Stimulated activated CD4-positive, alpha-beta T cell treated with anti-CD3 and anti-CD28 coated beads, Interleukin-1b, Interleukin-23, amount 100 ng/mL, for 48 hours (primary cell): ENCODE measurements at regions not wholly inside any gene's neighbourhood (a gene's known extent, or its start where the extent isn't known, plus 50 kb on each side); places are given as distances from the start of the nearest gene placed in this dataset.

ENCODE experiments used
- DNase-seq: peaks from one replicate; pipeline ENCODE4 v3.0.0-alpha.2; 2020

GRCh38 chr3:24598695-24599470 is 104.2 kb upstream of the THRB start:
- DNase-seq: no peak

GRCh38 chr3:24601066-24601939 is 106.7 kb upstream of the THRB start:
- no peak for DNase-seq

GRCh38 chr3:24604215-24604614 is 109.6 kb upstream of the THRB start:
- no peak for DNase-seq

- DNase-seq: no peak
Measured at GRCh38 chr3:24605511-24606028, 110.9 kb upstream of the THRB start.

- DNase-seq: no peak
Measured at GRCh38 chr3:24607281-24607680, 112.6 kb upstream of the THRB start.

- no peak for DNase-seq
Measured at GRCh38 chr3:24608701-24609390, 114.2 kb upstream of the THRB start.

GRCh38 chr3:24614359-24614758 is 119.7 kb upstream of the THRB start:
- DNase-seq: no peak

GRCh38 chr3:24615177-24615576 is 120.5 kb upstream of the THRB start:
- DNase-seq: no peak

GRCh38 chr3:24616110-24616829 is 121.6 kb upstream of the THRB start:
- DNase-seq: no peak

GRCh38 chr3:24622138-24622537 is 127.5 kb upstream of the THRB start:
- DNase-seq: no peak

- no peak for DNase-seq
Measured at GRCh38 chr3:24622696-24623225, 128.1 kb upstream of the THRB start.

GRCh38 chr3:24623657-24624056 is 129.0 kb upstream of the THRB start:
- no peak for DNase-seq

GRCh38 chr3:24624938-24625681 is 130.5 kb upstream of the THRB start:
- DNase-seq: no peak

- DNase-seq: no peak
Measured at GRCh38 chr3:24628523-24629258, 134.0 kb upstream of the THRB start.

- DNase-seq: no peak
Measured at GRCh38 chr3:24631481-24631880, 136.8 kb upstream of the THRB start.

GRCh38 chr3:24639061-24639460 is 144.4 kb upstream of the THRB start:
- DNase-seq: no peak

GRCh38 chr3:24639481-24640329 is 145.1 kb upstream of the THRB start:
- no peak for DNase-seq

GRCh38 chr3:24640330-24640877 is 145.8 kb upstream of the THRB start:
- no peak for DNase-seq

GRCh38 chr3:24641628-24642027 is 147.0 kb upstream of the THRB start:
- DNase-seq: no peak

GRCh38 chr3:24645047-24645446 is 150.4 kb upstream of the THRB start:
- no peak for DNase-seq
